ENCODE measurements at regions not wholly inside any gene's neighbourhood (a gene's known extent, or its start where the extent isn't known, plus 50 kb on each side); places are given as distances from the start of the nearest gene placed in this dataset.

DNA sequence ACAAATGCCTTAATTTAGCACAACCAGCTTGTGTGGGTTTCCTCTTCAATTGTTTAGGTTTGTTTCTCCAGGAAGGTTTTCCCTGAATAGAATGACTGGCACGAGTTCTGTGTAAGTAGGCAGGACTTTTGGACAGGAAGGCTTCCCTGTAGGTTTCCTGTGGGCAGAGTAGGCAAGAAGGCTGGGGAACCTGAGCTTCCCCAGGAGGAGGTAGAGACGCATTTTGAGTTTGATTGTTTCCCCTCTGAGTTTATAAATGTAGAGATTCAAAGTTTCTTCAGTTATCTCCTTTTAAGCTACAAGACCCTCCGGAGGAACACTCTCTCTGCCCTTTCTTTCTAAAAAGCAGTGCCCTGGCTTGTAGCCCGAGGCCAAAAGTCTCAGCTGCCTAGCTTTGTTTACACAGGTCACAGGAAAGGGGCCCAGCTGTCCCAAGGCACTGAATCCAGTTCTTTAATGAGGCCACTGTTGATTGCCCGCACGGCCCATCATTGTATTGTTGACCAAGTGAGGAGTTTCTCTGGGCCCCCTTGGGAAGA lies 66.6 kb upstream of the RDX start:
- no peak overlapping the region for H3K4me3 ChIP-seq (ENCODE audit: low read depth, low read length)
- TF ChIP-seq, protein P1, sequence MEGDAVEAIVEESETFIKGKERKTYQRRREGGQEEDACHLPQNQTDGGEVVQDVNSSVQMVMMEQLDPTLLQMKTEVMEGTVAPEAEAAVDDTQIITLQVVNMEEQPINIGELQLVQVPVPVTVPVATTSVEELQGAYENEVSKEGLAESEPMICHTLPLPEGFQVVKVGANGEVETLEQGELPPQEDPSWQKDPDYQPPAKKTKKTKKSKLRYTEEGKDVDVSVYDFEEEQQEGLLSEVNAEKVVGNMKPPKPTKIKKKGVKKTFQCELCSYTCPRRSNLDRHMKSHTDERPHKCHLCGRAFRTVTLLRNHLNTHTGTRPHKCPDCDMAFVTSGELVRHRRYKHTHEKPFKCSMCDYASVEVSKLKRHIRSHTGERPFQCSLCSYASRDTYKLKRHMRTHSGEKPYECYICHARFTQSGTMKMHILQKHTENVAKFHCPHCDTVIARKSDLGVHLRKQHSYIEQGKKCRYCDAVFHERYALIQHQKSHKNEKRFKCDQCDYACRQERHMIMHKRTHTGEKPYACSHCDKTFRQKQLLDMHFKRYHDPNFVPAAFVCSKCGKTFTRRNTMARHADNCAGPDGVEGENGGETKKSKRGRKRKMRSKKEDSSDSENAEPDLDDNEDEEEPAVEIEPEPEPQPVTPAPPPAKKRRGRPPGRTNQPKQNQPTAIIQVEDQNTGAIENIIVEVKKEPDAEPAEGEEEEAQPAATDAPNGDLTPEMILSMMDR (IDR thresholded peaks at IDR 0.05; ENCODE audit: low read depth, low read length) = no peak

DNA sequence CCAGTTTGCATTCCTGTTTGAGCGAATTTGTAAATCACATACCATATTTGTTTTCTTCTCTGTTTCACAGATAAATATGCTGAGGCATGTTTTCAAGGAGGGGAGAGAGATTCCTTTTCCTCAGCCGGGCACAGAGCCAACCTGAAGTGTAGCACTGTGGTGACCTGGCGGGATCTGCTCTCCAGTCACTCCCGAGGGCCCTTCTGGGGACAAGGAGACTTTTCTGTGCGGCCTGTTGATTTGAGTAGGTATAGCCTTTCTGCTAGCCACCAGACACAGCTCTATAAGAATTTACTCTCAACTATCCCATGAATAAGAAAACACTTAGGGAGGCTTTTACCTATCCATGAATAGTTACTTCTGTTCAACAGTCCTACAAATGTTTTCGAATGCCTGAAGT lies 63.5 kb upstream of the FDX1 start:
- TF ChIP-seq, protein P1 (IDR thresholded peaks at IDR 0.05; ENCODE audit: low read depth, low read length) = no peak
- H3K4me3 ChIP-seq (ENCODE audit: low read depth, low read length) = no peak overlapping the region

DNA sequence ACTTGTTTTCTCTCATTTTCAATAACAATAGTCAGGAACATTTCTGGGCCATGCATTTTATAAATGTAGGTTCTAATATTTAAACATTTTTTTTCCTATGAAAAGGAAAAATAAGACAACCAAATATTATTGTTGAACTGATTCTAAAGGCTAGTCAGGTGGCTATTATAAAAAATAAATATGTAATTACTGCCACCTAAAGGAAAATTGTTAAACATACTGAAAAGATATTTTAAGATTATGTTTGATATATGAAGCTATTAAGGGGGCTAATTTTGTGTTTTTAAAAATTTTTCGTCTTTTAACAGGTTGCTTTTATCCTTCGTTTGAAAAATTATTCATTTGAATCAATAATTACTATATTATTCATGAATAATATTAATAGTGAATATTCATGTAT lies 62.2 kb upstream of the FDX1 start:
- no peak overlapping the region for H3K4me3 ChIP-seq (ENCODE audit: low read depth, low read length)
- TF ChIP-seq, protein P1 (IDR thresholded peaks at IDR 0.05; ENCODE audit: low read depth, low read length) = no peak

DNA sequence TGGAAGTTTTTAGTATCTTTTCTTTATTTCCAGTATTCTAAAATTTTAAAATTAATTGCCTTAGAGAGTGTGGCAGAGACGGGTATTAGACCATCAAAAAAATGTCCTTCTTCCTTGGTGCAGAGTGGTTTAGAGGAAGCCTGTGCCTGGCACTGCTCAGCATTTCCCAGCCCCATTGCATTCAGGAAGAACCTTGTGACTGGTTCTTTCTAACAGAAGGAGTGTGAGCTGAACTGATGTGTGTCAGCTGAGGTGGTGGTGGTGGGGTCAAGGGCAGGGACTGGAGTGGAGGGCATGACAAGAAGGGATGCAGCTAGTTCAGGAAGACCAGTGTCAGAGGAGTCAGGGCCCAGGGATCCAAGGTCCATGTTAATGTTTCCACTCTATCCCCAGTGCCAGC lies 58.7 kb upstream of the FDX1 start:
- H3K4me3 ChIP-seq (ENCODE audit: low read depth, low read length) = no peak overlapping the region
- TF ChIP-seq, protein P1 (IDR thresholded peaks at IDR 0.05; ENCODE audit: low read depth, low read length) = no peak

DNA sequence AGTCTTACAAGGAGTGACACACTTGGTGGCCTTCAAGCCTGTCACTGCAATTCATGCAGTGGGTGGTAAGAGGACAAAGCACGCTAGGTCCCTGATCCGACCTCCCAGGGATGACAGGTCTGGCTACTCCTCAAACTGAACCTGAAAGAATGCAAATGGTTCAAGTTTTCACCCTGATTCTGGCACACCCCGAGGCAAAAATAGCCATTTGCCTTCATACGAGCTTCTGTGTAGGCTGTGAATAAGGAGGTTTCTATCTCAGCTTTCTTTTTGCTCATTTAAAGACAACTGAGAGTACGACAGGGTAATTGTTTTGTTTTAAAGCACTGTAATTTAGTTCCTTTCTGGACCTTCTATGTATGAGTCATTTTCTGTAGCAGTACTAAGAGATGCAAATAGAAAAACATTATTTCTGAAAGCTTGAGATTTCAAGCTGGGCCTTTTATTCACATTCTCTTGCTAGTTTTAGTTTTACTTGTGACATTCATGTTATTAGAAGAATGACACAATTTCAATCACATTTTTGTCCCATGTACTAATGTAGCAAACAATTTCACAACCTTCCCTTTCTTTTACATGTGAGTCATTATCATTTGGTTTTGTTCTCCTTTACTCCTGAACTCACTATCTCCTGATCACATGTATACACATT lies 56.6 kb upstream of the FDX1 start:
- 0 out of 2 replicates have a peak overlapping the region, but pooled peaks have one; percentile 18 for H3K4me3 ChIP-seq (ENCODE audit: low read depth, low read length)
- TF ChIP-seq, protein P1 (IDR thresholded peaks at IDR 0.05; ENCODE audit: low read depth, low read length) = no peak

DNA sequence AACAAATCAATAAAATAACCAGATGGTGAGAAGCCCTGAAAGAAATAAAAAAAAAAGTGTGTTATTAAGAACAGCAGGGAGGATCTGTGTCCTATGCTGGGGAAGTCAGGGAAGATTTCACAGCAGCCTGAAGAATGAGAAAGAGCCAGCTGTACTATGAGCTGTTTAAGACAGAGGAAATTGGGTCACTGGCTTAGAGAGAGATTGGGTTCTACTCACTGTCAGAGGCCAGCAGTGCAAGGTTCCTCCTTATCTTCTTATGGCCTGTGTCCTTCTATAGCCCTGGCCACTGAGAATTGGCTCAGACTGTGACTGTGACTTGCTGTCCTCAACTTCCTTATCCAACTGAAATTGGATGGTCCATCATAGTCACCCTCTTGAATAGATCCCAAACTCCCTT lies 54.8 kb upstream of the FDX1 start:
- no peak overlapping the region for H3K4me3 ChIP-seq (ENCODE audit: low read depth, low read length)
- TF ChIP-seq, protein P1 (IDR thresholded peaks at IDR 0.05; ENCODE audit: low read depth, low read length) = no peak

DNA sequence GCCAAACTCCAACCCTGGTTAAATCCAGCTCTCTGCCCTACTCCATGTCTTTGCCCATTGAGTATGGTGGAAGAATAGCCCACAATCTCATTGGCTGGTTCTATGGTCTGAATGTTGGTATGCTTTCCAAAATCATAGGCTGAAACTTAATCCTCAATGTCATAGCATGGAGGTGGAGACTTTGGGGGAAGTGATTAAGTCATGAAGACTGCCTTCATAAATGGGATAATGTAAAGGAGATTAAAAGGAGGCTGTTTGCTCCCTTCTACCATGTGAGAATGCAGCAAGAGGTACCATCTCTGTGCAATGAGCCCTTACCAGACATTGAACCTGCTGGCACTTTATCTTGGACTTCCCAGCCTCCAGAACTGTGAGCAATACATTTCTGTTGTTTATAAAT lies 54.4 kb upstream of the FDX1 start:
- H3K4me3 ChIP-seq (ENCODE audit: low read depth, low read length) = no peak overlapping the region

More for the DNA sequence above, 54.4 kb upstream of the FDX1 start:
- TF ChIP-seq, protein P1 (IDR thresholded peaks at IDR 0.05; ENCODE audit: low read depth, low read length) = no peak

All from WI38 (cell line).